ENCODE measurements at regions not wholly inside any gene's neighbourhood (a gene's known extent, or its start where the extent isn't known, plus 50 kb on each side); places are given as distances from the start of the nearest gene placed in this dataset.

DNA sequence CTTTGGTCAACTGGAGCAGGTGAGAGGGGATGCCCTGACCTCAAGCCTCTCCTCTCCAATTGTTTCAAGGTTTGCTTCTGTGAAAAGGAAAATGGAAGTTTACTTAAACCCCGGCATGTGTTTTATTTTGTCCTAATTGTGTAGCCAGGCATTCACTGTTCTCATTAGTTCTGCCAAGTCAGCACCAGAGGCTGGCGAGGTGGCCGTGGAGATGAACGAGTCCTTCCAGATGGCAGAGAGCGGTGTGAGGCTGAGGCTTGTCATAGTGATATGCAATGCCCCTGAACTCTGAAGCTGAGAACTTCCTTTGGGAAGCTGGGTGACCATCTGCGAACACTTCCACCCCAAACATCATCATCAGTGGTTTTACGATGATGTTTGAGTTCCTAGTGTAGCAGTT is 199.6 kb downstream of the TJP1 start:
- TF ChIP-seq, protein P1, sequence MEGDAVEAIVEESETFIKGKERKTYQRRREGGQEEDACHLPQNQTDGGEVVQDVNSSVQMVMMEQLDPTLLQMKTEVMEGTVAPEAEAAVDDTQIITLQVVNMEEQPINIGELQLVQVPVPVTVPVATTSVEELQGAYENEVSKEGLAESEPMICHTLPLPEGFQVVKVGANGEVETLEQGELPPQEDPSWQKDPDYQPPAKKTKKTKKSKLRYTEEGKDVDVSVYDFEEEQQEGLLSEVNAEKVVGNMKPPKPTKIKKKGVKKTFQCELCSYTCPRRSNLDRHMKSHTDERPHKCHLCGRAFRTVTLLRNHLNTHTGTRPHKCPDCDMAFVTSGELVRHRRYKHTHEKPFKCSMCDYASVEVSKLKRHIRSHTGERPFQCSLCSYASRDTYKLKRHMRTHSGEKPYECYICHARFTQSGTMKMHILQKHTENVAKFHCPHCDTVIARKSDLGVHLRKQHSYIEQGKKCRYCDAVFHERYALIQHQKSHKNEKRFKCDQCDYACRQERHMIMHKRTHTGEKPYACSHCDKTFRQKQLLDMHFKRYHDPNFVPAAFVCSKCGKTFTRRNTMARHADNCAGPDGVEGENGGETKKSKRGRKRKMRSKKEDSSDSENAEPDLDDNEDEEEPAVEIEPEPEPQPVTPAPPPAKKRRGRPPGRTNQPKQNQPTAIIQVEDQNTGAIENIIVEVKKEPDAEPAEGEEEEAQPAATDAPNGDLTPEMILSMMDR (IDR thresholded peaks at IDR 0.05) = no peak
- no peak for ATAC-seq (ENCODE audit: low FRiP score)
- no peak for DNase-seq (ENCODE audit: low spot score)

DNA sequence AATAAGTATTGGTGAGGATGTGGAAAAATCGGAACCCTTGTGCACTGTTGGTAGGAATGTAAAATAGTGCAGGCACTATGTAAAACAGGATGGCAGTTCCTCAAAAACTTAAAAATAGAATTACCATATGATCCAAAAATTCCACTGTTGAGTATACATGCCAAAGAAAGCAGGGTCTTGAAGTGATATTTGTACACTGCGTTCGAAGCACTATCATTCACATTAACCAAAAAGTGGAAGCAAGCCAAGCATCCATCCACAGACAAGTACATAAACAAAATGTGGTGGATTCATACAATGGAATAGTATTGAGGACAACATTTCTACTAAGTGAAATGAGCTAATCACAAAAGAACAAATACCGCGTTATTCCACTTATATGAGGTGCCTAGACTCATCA is 200.7 kb downstream of the TJP1 start:
- TF ChIP-seq, protein P1 (IDR thresholded peaks at IDR 0.05) = no peak
- DNase-seq (ENCODE audit: low spot score) (no peak), ATAC-seq (ENCODE audit: low FRiP score) (no peak)

DNA sequence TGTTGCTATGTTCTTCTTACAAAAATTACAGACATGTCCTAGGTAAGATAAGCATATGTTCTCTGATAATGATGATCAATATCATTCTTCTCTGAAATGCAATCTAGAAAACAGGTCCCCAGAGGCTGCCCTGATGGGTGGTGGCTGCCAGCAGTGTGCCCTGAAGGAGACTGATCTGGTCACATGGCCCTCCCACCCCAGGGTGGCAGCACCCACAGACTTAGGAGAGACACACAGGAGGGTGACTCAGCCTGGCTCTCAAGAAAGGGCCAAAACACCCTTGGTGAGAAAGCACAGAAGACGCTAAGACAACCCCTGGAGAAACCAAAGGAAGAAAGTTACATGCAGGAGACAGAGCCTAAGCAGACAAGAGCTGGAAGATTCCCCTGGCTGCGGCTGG is 203.7 kb downstream of the TJP1 start:
- ATAC-seq (ENCODE audit: low FRiP score) = no peak
- TF ChIP-seq, protein P1 (IDR thresholded peaks at IDR 0.05) = no peak
- DNase-seq (ENCODE audit: low spot score) = no peak

DNA sequence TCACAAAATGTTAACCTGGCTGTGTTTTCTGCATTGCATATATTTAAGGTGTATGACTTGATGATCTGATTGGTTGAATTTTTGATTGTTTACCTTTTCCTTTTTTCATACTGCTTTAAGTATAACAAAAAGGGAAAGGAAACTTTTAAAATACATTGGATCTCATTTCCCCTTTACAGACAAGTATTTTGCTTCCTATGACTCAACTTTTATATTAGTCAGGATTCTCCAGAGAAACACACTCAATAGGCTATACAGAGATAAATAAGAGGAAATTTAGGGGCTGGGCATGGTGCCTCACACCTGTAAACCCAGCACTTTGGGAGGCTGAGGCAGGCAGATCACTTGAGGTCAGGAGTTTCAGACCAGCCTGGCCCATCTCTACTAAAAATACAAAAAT is 205.8 kb downstream of the TJP1 start:
- TF ChIP-seq, protein P1 (IDR thresholded peaks at IDR 0.05) = no peak
- DNase-seq (ENCODE audit: low spot score) (no peak), ATAC-seq (ENCODE audit: low FRiP score) (no peak)

DNA sequence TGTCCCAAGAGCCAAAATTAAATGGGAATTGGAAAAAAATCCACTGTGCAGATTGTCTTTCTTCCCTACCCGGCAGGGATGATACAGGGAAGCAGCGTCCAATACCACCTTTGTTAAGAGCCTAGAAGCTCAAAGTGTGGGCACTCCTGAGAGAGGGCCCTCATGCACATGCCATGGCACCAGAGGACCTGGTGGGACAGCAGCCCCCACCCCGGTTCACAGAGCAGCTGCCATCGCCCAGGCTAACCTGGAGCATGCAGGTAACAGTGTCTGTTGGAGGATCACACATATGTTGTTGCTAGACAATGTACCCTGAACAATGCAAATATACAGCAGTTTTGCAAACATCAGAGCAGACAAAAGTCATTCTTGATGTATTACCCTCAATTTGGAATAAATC is 206.5 kb downstream of the TJP1 start:
- DNase-seq (ENCODE audit: low spot score) (no peak), ATAC-seq (ENCODE audit: low FRiP score) (no peak)
- TF ChIP-seq, protein P1 (IDR thresholded peaks at IDR 0.05) = no peak

DNA sequence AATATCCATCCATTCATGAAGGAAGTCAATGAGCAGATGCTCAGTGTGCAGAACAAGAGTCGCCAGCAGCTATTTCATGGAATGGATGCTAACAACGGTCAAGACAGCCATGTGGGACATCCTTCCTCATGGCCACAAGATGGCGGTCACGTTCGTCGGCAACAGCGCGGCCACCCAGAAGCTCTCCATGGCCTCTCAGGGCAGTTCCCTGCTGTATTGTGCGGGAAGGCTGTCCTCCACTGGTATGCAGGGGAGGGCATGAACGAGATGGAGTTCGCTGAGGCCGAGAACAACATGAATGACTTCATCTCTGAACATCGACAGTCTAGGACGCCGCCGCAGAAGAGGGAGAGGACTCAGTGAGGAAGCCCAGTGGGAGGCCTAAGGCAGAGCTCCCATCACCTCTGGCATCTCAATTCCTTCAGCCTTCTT is 208.3 kb downstream of the TJP1 start:
- DNase-seq (ENCODE audit: low spot score) (no peak), ATAC-seq (ENCODE audit: low FRiP score) (no peak)
- TF ChIP-seq, protein P1 (IDR thresholded peaks at IDR 0.05) = no peak

DNA sequence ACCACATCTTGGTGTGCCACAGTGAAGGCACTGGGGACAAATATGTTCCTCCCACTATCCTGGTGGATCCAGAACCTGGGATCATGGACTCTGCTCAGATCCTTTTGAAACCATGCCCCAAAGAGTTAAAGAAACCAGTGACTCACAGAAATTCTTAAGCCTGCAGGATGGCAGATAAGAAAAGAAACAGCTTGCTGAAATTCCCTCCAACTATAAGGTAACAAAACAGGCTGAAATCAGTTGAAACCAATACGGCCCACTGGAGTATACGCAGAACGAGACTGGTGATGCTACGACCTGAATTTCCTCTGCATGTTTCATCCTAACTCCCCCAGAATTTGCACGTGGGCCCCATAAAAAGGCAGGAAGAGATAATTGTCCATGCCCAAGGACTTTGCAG is 209.6 kb downstream of the TJP1 start:
- TF ChIP-seq, protein P1 (IDR thresholded peaks at IDR 0.05) = no peak
- DNase-seq (ENCODE audit: low spot score) (no peak), ATAC-seq (ENCODE audit: low FRiP score) (peak; percentile 55)
